K562 (cell line): ENCODE measurements at regions not wholly inside any gene's neighbourhood (a gene's known extent, or its start where the extent isn't known, plus 50 kb on each side); places are given as distances from the start of the nearest gene placed in this dataset.

ENCODE experiments used
- ATAC-seq: fragments of 200-7000 bp; cut with Tn5 transposase; 3 replicates; pipeline ENCODE4 v1.9.1; 2020; ENCODE audit warnings: moderate library complexity
- BruUV-seq: library from RNA; stranded (reverse); fragments of 400-500 nt; replicated peaks from 2 replicates; lab custom pipeline; 2021; lab: Mats Ljungman, UMichigan
- CTCF ChIA-PET: fragments of 300-600 bp; formaldehyde crosslinking; extraction: SDS; loops from one replicate; lab custom pipeline; 2021; ENCODE audit warnings: low intra/inter-chr PET ratio; lab: Yijun Ruan, JAX
- POLR2A ChIA-PET: fragments of 300-600, 350-650 bp; sonication (Branson Sonifier 250); formaldehyde crosslinking; extraction: SDS; loops from one replicate; lab custom pipeline; 2021; ENCODE audit warnings: antibody characterized with exemption, inconsistent platforms; lab: Yijun Ruan, JAX
- DNase-seq, 4 experiments: peaks; one replicate each; pipeline versions ENCODE4 v3.0.0 to v3.0.0-alpha.2; 2011 to 2018; ENCODE audit warnings: low spot score in 3 of 4, mixed read lengths in 3 of 4; ENCODE audit errors: extremely low read depth in 1 of 4
- FAIRE-seq: peaks from 2 replicates; lab custom pipeline; 2011; peaks lifted over from hg19 to GRCh38; lab: Jason Lieb, UNC
- H2AFZ ChIP-seq: 2 replicates; pipeline ENCODE4 v1.6.0; 2011; ENCODE audit warnings: low read depth, low read length, control low read depth, inconsistent platforms
- H3K27ac ChIP-seq: fragments of 200-600 bp; 3 replicates; pipeline ENCODE4 v1.8.0; 2011; ENCODE audit warnings: low read depth, mild to moderate bottlenecking, control low read depth, inconsistent platforms, low read length, moderate library complexity, mixed read lengths; ENCODE audit errors: extremely low read depth
- H3K27me3 ChIP-seq, 2 experiments: fragments of 300-600 bp in 1 of 2; 2 replicates in 1 of 2; 3 replicates in 1 of 2; pipeline versions ENCODE4 v1.6.0 to v1.8.0; 2011; ENCODE audit warnings: inconsistent platforms in 2 of 2, low read length in 2 of 2, mild to moderate bottlenecking in 1 of 2, mixed read lengths in 1 of 2, moderate library complexity in 1 of 2; ENCODE audit not compliant: control insufficient read depth in 2 of 2, insufficient read depth in 2 of 2
- H3K36me3 ChIP-seq: fragments of 300-600 bp; 3 replicates; pipeline ENCODE4 v1.8.0; 2011; ENCODE audit warnings: mild to moderate bottlenecking, low read length, inconsistent platforms; ENCODE audit not compliant: control insufficient read depth, insufficient read depth
- H3K4me1 ChIP-seq, 2 experiments: fragments of 200-600 bp in 1 of 2; replicated peaks in 1 of 2; 2 replicates in 1 of 2; 3 replicates in 1 of 2; pipeline versions ENCODE4 v1.5.1 to v1.8.0; 2011; ENCODE audit warnings: inconsistent platforms in 2 of 2, low read length in 2 of 2, mild to moderate bottlenecking in 1 of 2, mixed read lengths in 1 of 2, moderate library complexity in 1 of 2; ENCODE audit not compliant: control insufficient read depth in 2 of 2, insufficient read depth in 2 of 2
- H3K4me2 ChIP-seq: 2 replicates; pipeline ENCODE4 v1.6.1; 2011; ENCODE audit warnings: low read length, control low read depth, inconsistent platforms, mixed read lengths; ENCODE audit not compliant: insufficient read depth
- H3K4me3 ChIP-seq: fragments of 200-600 bp; sonication (generic), shearing (Covaris generic); 2 replicates; pipeline ENCODE4 v1.5.1; 2016; ENCODE audit warnings: control low read depth, inconsistent platforms
- H3K79me2 ChIP-seq: fragments of 200-600 bp; 3 replicates; pipeline ENCODE4 v1.8.0; 2011; ENCODE audit warnings: low read length, inconsistent platforms; ENCODE audit not compliant: control insufficient read depth, insufficient read depth
- H3K9ac ChIP-seq, 2 experiments: 2 replicates each; pipeline versions ENCODE4 v1.6.0 to v1.6.1; 2011; ENCODE audit warnings: low read depth in 2 of 2, low read length in 2 of 2, control low read depth in 1 of 2, inconsistent platforms in 1 of 2, mild to moderate bottlenecking in 1 of 2, mixed read lengths in 1 of 2; ENCODE audit not compliant: insufficient read depth in 1 of 2
- H3K9me1 ChIP-seq: one replicate; pipeline ENCODE4 v1.6.0; 2011; ENCODE audit warnings: inconsistent platforms, mild to moderate bottlenecking, low read length, moderate library complexity; ENCODE audit not compliant: control insufficient read depth, insufficient read depth
- H3K9me3 ChIP-seq: replicated peaks from 2 replicates; pipeline ENCODE4 v1.5.1; 2011; ENCODE audit warnings: low read depth, low read length, inconsistent platforms; ENCODE audit not compliant: control insufficient read depth, insufficient read depth
- H4K20me1 ChIP-seq: replicated peaks from 2 replicates; pipeline ENCODE4 v1.6.1; 2011; ENCODE audit warnings: low read length, inconsistent platforms, mixed read lengths; ENCODE audit not compliant: control insufficient read depth, insufficient read depth
- ARID2 ChIP-seq: fragments of 450-650 bp; IDR thresholded peaks from 2 replicates; pipeline ENCODE4 v1.6.1; 2017; ENCODE audit warnings: antibody characterized with exemption, mild to moderate bottlenecking
- CBFB ChIP-seq: sonication (generic); formaldehyde crosslinking; IDR thresholded peaks from 2 replicates; pipeline ENCODE4 v1.4.0; 2020; ENCODE audit warnings: mild to moderate bottlenecking, missing genetic modification reagents
- CCNT2 ChIP-seq: IDR thresholded peaks from 2 replicates; pipeline ENCODE4 v1.6.1; 2011; ENCODE audit warnings: borderline replicate concordance, low read depth, mild to moderate bottlenecking, moderate library complexity, mixed read lengths, low read length; ENCODE audit not compliant: insufficient read length; ENCODE audit errors: extremely low read depth
- FOXJ3 ChIP-seq: sonication (generic); formaldehyde crosslinking; IDR thresholded peaks from 2 replicates; pipeline ENCODE4 v1.4.0; 2020; ENCODE audit warnings: mild to moderate bottlenecking, missing genetic modification reagents
- GATAD2B ChIP-seq: fragments of 450-650 bp; IDR thresholded peaks from 2 replicates; pipeline ENCODE4 v1.6.1; 2017; ENCODE audit warnings: mild to moderate bottlenecking, borderline replicate concordance
- KLF1 ChIP-seq: fragments of 450-650 bp; IDR thresholded peaks from 2 replicates; pipeline ENCODE4 v1.6.1; 2016; ENCODE audit warnings: missing genetic modification characterization, missing compliant biosample characterization
- MCM7 ChIP-seq, 2 experiments: fragments of 450-650 bp; IDR thresholded peaks; 2 replicates each; pipeline ENCODE4 v1.6.1; 2016 to 2018
- NCOA4 ChIP-seq: fragments of 450-650 bp; IDR thresholded peaks from 2 replicates; pipeline ENCODE4 v1.6.1; 2018; ENCODE audit warnings: mild to moderate bottlenecking; ENCODE audit not compliant: partially characterized antibody
- NFIX ChIP-seq: fragments of 250-450 bp; sonication (Bioruptor Pico); IDR thresholded peaks from 2 replicates; pipeline ENCODE4 v1.4.0; 2020; ENCODE audit warnings: low read depth, mild to moderate bottlenecking, moderate library complexity
- PHB2 ChIP-seq: fragments of 450-650 bp; IDR thresholded peaks from 2 replicates; pipeline ENCODE4 v1.6.1; 2017; ENCODE audit warnings: low read depth
- SMARCC2 ChIP-seq: fragments of 450-650 bp; IDR thresholded peaks from 2 replicates; pipeline ENCODE4 v1.6.1; 2017; ENCODE audit warnings: antibody characterized with exemption, moderate library complexity, mild to moderate bottlenecking, low read depth
- U2AF1 ChIP-seq: fragments of 200-400 bp; formaldehyde crosslinking; optimal IDR thresholded peaks from 2 replicates; pipeline ENCODE3; 2017; ENCODE audit warnings: mild to moderate bottlenecking, low read depth, low read length, moderate library complexity
- YY1 ChIP-seq, 3 experiments: IDR thresholded peaks; 2 replicates each; pipeline ENCODE4 v1.6.1; 2011; ENCODE audit warnings: low read length in 2 of 3, mild to moderate bottlenecking in 2 of 3, moderate library complexity in 2 of 3, borderline replicate concordance in 1 of 3, control low read depth in 1 of 3, low read depth in 1 of 3; ENCODE audit not compliant: insufficient read depth in 3 of 3, insufficient replicate concordance in 2 of 3, control insufficient read depth in 1 of 3, insufficient read length in 1 of 3; ENCODE audit errors: extremely low read depth in 1 of 3
- ZNF133 ChIP-seq: fragments of 250-450 bp; sonication (Bioruptor Pico); IDR thresholded peaks from 2 replicates; pipeline ENCODE4 v1.4.0; 2020; ENCODE audit warnings: mild to moderate bottlenecking
- ZNF175 ChIP-seq: fragments of 200-800 bp; sonication (Bioruptor generic); IDR thresholded peaks from 2 replicates; pipeline ENCODE4 v1.6.1; 2016; ENCODE audit warnings: low read depth, mild to moderate bottlenecking, missing genetic modification characterization, missing compliant biosample characterization
- ZNF764 ChIP-seq: fragments of 250-450 bp; sonication (Bioruptor Pico); IDR thresholded peaks from 2 replicates; pipeline ENCODE4 v1.4.0; 2020; ENCODE audit warnings: low read depth, mild to moderate bottlenecking, moderate library complexity
- WGBS: fragments of 100-300 bp; shearing (Covaris generic); methylation state at CpG from one replicate; pipeline ENCODE4 v1.1.6; 2016; ENCODE audit warnings: low coverage, mixed read lengths; ENCODE audit not compliant: insufficient coverage; ENCODE audit errors: missing lambda C conversion rate; 5-methylcytosine and 5-hydroxymethylcytosine counted together
- in situ Hi-C: fragments of 300-500 bp; cut with MboI; formaldehyde crosslinking; loops from 4 replicates; pipeline ENCODE4 v1.15.0; 2018; ENCODE audit warnings: inconsistent platforms, mixed read lengths
- intact Hi-C: fragments of 100-400 bp; cut with micrococcal nuclease; formaldehyde crosslinking; loops from 2 replicates; pipeline ENCODE4 v1.14.2; 2022
- TF ChIP-seq, protein P1 (sequence below): sonication (generic); formaldehyde crosslinking; IDR thresholded peaks from 2 replicates; pipeline ENCODE4 v1.5.0; 2020; ENCODE audit warnings: missing genetic modification reagents
- TF ChIP-seq, protein P2 (sequence below): fragments of 250-450 bp; sonication (Bioruptor Pico); IDR thresholded peaks from 2 replicates; pipeline ENCODE4 v1.5.0; 2021; ENCODE audit warnings: mild to moderate bottlenecking, borderline replicate concordance

DNA sequence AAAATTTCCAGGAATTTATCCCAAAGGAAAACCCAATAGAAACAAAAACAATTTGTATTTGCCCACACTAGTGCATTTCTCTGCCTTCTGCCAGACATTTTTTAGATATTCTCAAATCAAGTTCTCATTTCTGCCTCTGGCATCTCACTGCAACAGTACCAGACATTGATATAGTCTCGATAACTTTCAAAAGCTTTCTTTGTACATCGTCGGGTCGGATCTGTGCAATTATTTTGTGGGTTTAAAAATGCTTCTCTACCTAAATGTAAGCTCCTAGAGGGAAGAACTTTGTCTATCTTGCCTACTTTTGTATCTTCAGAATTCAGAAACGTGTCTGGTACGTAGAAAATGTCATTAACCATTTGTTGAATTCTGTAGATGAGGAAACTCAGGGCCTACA lies 125.5 kb upstream of the LIFR start:
- WGBS = 1% methylated on average over 6 of the region's 6 CpGs
- Histone ChIP-seq H3K4me3 (no peak overlapping the region), H3K36me3 (no peaks in the 10 kb centered on the region), H3K4me2 (no peak overlapping the region), H3K27ac (no peak overlapping the region), H2AFZ (no peak overlapping the region), H4K20me1 (0 out of 2 replicates have a peak, but pooled peaks cover 3% of the 10 kb centered on the region), H3K9ac (no peak overlapping the region), H3K4me1 (no peaks in the 10 kb centered on the region), H3K79me2 (no peaks in the 10 kb centered on the region), H3K27me3 (peaks cover 0 to 4% of the 10 kb centered on the region in 2 experiments; a peak in 1 of 5 replicates), H3K9me1 (no peaks in the 10 kb centered on the region), H3K9me3 (no peaks in the 10 kb centered on the region)
- intact Hi-C loops = no loop called here
- FAIRE-seq = no peak
- in situ Hi-C loops = no loop called here
- DNase-seq = no peak
- no peak for TF ChIP-seq ZNF133 (CRISPR knock-in tag)
- TF ChIP-seq PHB2 = no peak
- no peak for TF ChIP-seq NFIX (CRISPR knock-in tag)
- no peak for TF ChIP-seq MCM7 (IDR thresholded peaks at IDR 0.05)
- no peak for TF ChIP-seq ZNF764 (CRISPR knock-in tag)
- TF ChIP-seq SMARCC2 = no peak
- TF ChIP-seq, protein P1, sequence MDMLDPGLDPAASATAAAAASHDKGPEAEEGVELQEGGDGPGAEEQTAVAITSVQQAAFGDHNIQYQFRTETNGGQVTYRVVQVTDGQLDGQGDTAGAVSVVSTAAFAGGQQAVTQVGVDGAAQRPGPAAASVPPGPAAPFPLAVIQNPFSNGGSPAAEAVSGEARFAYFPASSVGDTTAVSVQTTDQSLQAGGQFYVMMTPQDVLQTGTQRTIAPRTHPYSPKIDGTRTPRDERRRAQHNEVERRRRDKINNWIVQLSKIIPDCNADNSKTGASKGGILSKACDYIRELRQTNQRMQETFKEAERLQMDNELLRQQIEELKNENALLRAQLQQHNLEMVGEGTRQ (CRISPR knock-in tag) = no peak
- TF ChIP-seq, protein P2, sequence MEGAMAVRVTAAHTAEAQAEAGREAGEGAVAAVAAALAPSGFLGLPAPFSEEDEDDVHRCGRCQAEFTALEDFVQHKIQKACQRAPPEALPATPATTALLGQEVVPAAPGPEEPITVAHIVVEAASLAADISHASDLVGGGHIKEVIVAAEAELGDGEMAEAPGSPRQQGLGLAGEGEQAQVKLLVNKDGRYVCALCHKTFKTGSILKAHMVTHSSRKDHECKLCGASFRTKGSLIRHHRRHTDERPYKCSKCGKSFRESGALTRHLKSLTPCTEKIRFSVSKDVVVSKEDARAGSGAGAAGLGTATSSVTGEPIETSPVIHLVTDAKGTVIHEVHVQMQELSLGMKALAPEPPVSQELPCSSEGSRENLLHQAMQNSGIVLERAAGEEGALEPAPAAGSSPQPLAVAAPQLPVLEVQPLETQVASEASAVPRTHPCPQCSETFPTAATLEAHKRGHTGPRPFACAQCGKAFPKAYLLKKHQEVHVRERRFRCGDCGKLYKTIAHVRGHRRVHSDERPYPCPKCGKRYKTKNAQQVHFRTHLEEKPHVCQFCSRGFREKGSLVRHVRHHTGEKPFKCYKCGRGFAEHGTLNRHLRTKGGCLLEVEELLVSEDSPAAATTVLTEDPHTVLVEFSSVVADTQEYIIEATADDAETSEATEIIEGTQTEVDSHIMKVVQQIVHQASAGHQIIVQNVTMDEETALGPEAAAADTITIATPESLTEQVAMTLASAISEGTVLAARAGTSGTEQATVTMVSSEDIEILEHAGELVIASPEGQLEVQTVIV (CRISPR knock-in tag) = no peak
- TF ChIP-seq YY1 (IDR thresholded peaks at IDR 0.05; ENCODE audit: borderline replicate concordance in 1 of 3, control insufficient read depth in 1 of 3, extremely low read depth in 1 of 3, insufficient read depth in 3 of 3, insufficient read length in 1 of 3, insufficient replicate concordance in 2 of 3, low read depth in 1 of 3, low read length in 2 of 3) = no peak
- no peak for TF ChIP-seq U2AF1
- TF ChIP-seq FOXJ3 (CRISPR knock-in tag) = no peak
- no peak for TF ChIP-seq CCNT2
- no peak for TF ChIP-seq NCOA4
- no peak for TF ChIP-seq CBFB
- no peak for TF ChIP-seq GATAD2B
- no peak for TF ChIP-seq KLF1 (tag)
- TF ChIP-seq ZNF175 (CRISPR knock-in tag) = no peak
- TF ChIP-seq ARID2 = no peak
- no peak for ATAC-seq
- POLR2A ChIA-PET = interaction anchor here (1.0 to 1.3 kb wide), 2 partner anchors 11 to 22 kb away, joined by 3 read pairs; no protein-coding TSS in a partner anchor
- CTCF ChIA-PET = no interaction called here
- no TSS peak for BruUV-seq
